Lung (tissue), 11 donors: ENCODE measurements at regions not wholly inside any gene's neighbourhood (a gene's known extent, or its start where the extent isn't known, plus 50 kb on each side); places are given as distances from the start of the nearest gene placed in this dataset.

ENCODE experiments used
- ATAC-seq: fragments of 200-7000 bp; cut with Tn5 transposase; one replicate; pipeline ENCODE4 v1.9.1; 2020; ENCODE audit warnings: moderate number of reproducible peaks; ENCODE audit not compliant: insufficient read depth, low FRiP score
- DNase-seq, 3 donors: peaks; one replicate each; pipeline ENCODE4 v3.0.0-alpha.2; 2013 to 2017
- H3K27ac ChIP-seq, 2 donors: one replicate each; pipeline ENCODE4 v1.5.1; 2013; ENCODE audit warnings: mild to moderate bottlenecking in 2 of 2, moderate library complexity in 2 of 2, control low read depth in 1 of 2, inconsistent platforms in 1 of 2, low read depth in 1 of 2, low read length in 1 of 2
- H3K27me3 ChIP-seq, 3 donors: one replicate each; pipeline ENCODE4 v1.5.1; 2013; ENCODE audit warnings: low read length in 2 of 3; ENCODE audit not compliant: control insufficient read depth in 3 of 3, insufficient read depth in 3 of 3
- H3K36me3 ChIP-seq, 4 donors: one replicate each; pipeline ENCODE4 v1.5.1; 2013; ENCODE audit warnings: low read length in 4 of 4, mild to moderate bottlenecking in 1 of 4, moderate library complexity in 1 of 4; ENCODE audit not compliant: control insufficient read depth in 4 of 4, insufficient read depth in 4 of 4
- H3K4me1 ChIP-seq, 5 donors: one replicate each; pipeline ENCODE4 v1.5.1; 2013; ENCODE audit warnings: low read length in 5 of 5, mild to moderate bottlenecking in 2 of 5, moderate library complexity in 1 of 5; ENCODE audit not compliant: control insufficient read depth in 5 of 5, insufficient read depth in 5 of 5
- H3K4me3 ChIP-seq: one replicate; pipeline ENCODE4 v1.5.1; 2013; ENCODE audit warnings: mild to moderate bottlenecking, control low read depth, moderate library complexity
- H3K9ac ChIP-seq, 2 donors: one replicate each; pipeline ENCODE4 v1.5.1; 2013; ENCODE audit warnings: low read length in 2 of 2, control low read depth in 1 of 2; ENCODE audit not compliant: insufficient read depth in 1 of 2
- H3K9me3 ChIP-seq, 4 donors: one replicate each; pipeline ENCODE4 v1.5.1; 2013; ENCODE audit warnings: low read length in 3 of 4, mild to moderate bottlenecking in 1 of 4, moderate library complexity in 1 of 4; ENCODE audit not compliant: control insufficient read depth in 4 of 4, insufficient read depth in 3 of 4
- CTCF ChIP-seq: IDR thresholded peaks from 2 replicates; pipeline ENCODE4 v1.5.1; 2012; ENCODE audit warnings: mild to moderate bottlenecking; ENCODE audit errors: control extremely low read depth, extremely low read depth
- WGBS, 2 donors: extraction: QIAGEN DNeasy Blood & Tissue Kit; methylation state at CpG; one replicate each; pipeline ENCODE4 v1.1.7; 2013; 5-methylcytosine and 5-hydroxymethylcytosine counted together
- donor health status: control.
- donor health status: control.
- donor health status: Bipolar disorder and iron deficiency.
- donor health status: healthy.
- donor health status: DM: yes; HTN: yes; CAD: no.

- H3K36me3 ChIP-seq, result no peaks in the 10 kb centered on the region
- 75 to 88% methylated on average over 3 of the region's 3 CpGs for WGBS, 2 donors
- H3K27ac ChIP-seq, result peak overlapping the region in 1 of 2 donors; percentile 50
- no peaks in the 10 kb centered on the region for H3K4me1 ChIP-seq
- H3K4me3 ChIP-seq, result no peak overlapping the region
- ATAC-seq (no peak), DNase-seq (no peak)
- no peak overlapping the region for H3K9ac ChIP-seq
- TF ChIP-seq CTCF, result no peak
- H3K27me3 ChIP-seq, result no peaks in the 10 kb centered on the region
- no peaks in the 10 kb centered on the region for H3K9me3 ChIP-seq
Measured at GRCh38 chr11:103633819-103634590, 402.4 kb upstream of the DDI1 start.

- ATAC-seq (no peak), DNase-seq (no peak)
- Histone ChIP-seq H3K9me3 (no peaks in the 10 kb centered on the region), H3K27ac (no peak overlapping the region), H3K4me3 (no peak overlapping the region), H3K36me3 (no peaks in the 10 kb centered on the region), H3K4me1 (no peaks in the 10 kb centered on the region), H3K9ac (no peak overlapping the region), H3K27me3 (no peaks in the 10 kb centered on the region)
- no peak for TF ChIP-seq CTCF
- 59 to 79% methylated on average over 6 of the region's 6 CpGs for WGBS, 2 donors
Measured at GRCh38 chr11:103636232-103636631, 400.2 kb upstream of the DDI1 start.

- no peak for ATAC-seq
- Histone ChIP-seq H3K36me3 (no peaks in the 10 kb centered on the region), H3K27me3 (no peaks in the 10 kb centered on the region), H3K4me3 (no peak overlapping the region), H3K27ac (no peak overlapping the region), H3K4me1 (no peaks in the 10 kb centered on the region), H3K9me3 (no peaks in the 10 kb centered on the region), H3K9ac (no peak overlapping the region)
- 87 to 89% methylated on average over 2 of the region's 2 CpGs for WGBS, 2 donors
- DNase-seq, result no peak
- no peak for TF ChIP-seq CTCF
Measured at GRCh38 chr11:103637295-103637694, 399.1 kb upstream of the DDI1 start.

GRCh38 chr11:103637831-103638230 lies 398.6 kb upstream of the DDI1 start:
- Histone ChIP-seq H3K4me3 (no peak overlapping the region), H3K4me1 (no peaks in the 10 kb centered on the region), H3K36me3 (no peaks in the 10 kb centered on the region), H3K27ac (no peak overlapping the region), H3K9ac (no peak overlapping the region), H3K9me3 (no peaks in the 10 kb centered on the region), H3K27me3 (no peaks in the 10 kb centered on the region)
- no peak for DNase-seq
- TF ChIP-seq CTCF, result no peak
- no peak for ATAC-seq
